GM18870 (cell line): ENCODE measurements at regions not wholly inside any gene's neighbourhood (a gene's known extent, or its start where the extent isn't known, plus 50 kb on each side); places are given as distances from the start of the nearest gene placed in this dataset.

Experiments
- ATAC-seq: cut with Tn5 transposase; IDR thresholded peaks from one replicate; pipeline ENCODE4 v1.9.1; 2021; ENCODE audit warnings: moderate library complexity; ENCODE audit not compliant: unreplicated experiment

GRCh38 chr14:65243766-65244442 lies 141.6 kb upstream of the MAX start:
- ATAC-seq, result no peak

- ATAC-seq, result no peak
Measured at GRCh38 chr14:65249471-65250161, 147.3 kb upstream of the MAX start.

- no peak for ATAC-seq
Measured at GRCh38 chr14:65250162-65250495, 147.8 kb upstream of the MAX start.

DNA sequence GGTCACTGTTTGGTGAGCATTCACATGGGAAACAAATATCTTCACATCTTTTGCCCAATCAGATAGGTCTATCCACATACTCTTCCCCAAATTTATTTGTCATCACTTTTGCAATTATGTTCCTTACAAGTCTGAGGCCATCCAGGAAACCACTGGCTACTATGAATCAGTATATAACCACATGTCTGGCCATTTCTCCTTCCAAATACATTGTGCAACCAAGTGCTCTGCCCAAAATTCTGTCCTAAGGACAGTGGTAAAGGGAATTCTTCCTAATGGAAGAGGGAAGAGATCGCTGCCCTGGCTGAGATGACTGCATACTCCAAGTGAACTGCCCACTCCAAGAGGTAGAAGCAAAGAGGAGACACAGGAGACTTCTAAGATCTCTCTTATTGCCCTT lies 148.9 kb upstream of the MAX start:
- ATAC-seq, result no peak

DNA sequence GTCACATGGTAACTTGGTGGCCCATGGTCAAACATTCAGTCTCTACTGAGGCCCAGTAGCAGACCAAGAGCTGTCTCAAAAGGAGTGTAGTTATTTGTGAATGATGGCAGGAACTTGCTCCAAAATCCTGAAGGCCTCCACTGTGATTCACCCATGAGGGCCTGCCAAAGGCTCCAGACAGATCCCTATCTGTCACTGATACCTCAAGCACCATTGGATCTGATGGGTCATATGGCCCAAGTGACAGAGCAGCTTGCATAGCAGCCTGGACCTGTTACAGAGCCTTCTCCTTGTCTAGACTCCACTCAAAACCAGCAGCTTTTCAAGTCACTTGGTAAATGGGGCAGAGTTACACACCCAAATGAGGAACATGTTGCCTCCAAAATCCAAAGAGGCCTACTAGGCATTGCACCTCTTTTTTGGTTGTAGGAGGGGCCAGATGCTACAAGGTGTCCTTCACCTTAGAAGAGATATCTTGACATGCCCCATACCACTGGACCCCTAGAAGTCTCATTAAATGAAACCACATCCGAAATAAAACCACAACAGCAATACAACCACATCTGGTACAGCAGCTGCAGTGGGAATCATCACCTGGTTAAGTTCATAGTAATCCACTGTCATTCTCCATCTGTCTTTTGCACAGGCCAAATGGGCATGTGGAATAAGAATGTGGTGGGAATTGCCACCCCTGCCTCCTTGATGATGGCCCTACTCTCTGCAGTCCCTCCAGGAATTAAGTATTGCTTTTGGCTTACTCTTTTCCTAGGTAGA lies 150.4 kb upstream of the MAX start:
- no peak for ATAC-seq

GRCh38 chr14:65255029-65255545 lies 152.8 kb upstream of the MAX start:
- no peak for ATAC-seq

DNA sequence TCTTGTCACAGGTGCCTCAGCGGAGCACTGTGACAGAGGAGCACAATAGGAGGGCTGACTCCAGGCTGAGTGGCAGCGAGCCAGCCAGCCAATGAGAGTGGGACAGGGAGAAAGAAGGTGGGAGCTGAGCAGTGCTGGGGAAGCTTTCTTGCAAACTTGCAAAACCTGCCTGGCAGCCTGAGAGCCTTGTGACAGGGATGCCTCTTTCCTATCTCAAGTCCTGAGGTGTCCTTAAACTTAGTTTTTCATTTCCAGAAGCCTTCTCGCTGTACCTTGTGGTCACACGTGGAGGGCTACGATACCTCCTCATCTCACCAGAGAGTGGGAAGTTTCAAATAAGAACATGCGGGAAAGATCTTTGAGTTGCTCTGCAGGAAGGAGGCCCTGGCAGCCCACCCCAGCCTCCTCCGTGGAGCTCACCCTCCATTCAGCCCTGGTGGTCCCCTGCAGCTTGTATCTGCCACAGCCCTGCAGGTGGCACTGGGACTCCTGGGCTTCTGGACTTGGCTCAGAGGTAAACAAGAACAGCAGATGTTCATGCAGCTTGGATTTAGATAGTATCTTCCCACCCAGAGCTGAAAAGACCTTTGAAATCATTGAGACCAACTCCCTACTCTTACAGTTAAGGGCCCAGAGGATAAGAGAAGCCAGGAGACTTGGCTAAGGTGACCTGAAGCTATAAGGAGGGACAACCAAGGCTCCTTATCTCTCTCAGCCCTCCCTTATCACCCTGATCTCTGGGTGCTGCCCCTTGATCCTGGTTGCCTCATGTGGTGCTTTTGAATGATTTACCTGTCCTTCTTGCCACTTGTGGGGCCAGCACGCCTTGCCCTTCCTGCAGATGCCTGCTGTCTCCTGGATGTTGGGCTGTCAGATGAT lies 153.5 kb upstream of the MAX start:
- no peak for ATAC-seq

DNA sequence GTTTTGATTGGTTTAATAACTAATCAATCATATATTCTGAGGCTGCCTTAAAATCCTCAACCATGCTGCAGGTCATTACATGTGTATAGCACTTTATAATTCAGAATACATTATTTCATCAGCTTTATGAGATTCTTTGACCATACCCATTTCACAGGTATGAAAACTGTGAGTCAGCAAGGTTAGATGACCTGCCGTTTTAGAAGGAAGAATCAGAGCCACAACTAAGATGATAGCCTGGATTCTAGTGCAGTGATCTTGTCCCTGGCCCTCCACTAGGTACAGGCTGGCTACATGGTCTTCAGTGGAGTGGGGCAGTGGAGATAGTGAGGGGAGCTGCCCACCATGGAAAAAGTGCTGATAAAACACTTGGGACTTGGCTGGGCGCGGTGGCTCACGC lies 154.4 kb upstream of the MAX start:
- no peak for ATAC-seq

GRCh38 chr14:65257425-65257824 lies 155.1 kb upstream of the FUT8 start:
- ATAC-seq, result no peak

- ATAC-seq, result no peak
Measured at GRCh38 chr14:65258391-65258790, 154.1 kb upstream of the FUT8 start.

DNA sequence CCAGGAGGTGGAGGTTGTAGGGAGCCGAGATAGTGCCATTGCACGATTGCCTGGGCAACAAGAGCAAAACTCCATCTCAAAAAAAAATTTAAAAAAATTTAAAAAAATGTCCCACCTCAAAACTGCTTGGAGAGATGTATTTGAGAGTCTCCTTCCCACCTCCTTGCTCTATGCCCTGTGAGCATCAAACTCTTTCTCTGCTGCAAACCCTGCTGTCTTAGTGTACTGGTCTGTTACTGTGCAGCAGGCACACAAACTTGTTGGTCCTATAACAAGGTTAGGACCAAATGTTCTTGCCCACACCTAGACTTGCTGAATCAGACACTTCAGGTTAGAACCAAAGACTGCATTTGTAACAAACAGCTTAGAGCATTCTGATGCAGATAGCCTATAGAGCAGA lies 153.5 kb upstream of the FUT8 start:
- no peak for ATAC-seq

DNA sequence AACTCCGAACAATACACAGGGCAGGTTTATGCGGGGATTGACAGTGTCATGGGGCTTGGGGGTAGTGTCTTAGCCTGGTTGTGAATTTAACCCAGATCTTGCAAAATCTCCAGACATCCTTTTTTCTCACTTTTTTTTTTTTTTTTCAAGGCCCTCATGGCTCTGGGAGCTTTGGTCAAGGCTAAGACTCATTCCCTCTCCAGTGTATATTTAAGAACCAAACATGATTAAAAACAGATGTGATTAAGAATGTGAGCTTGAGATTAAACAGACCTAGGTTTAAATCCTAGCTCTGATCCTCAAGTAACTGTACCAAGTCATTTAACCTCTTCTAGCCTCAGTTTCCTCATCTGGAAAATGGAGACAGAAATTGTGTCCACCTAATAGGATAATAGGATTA lies 151.7 kb upstream of the FUT8 start:
- ATAC-seq, result no peak

GRCh38 chr14:65261425-65261920 lies 151.1 kb upstream of the FUT8 start:
- ATAC-seq, result no peak

- no peak for ATAC-seq
Measured at GRCh38 chr14:65261946-65262345, 150.6 kb upstream of the FUT8 start.

DNA sequence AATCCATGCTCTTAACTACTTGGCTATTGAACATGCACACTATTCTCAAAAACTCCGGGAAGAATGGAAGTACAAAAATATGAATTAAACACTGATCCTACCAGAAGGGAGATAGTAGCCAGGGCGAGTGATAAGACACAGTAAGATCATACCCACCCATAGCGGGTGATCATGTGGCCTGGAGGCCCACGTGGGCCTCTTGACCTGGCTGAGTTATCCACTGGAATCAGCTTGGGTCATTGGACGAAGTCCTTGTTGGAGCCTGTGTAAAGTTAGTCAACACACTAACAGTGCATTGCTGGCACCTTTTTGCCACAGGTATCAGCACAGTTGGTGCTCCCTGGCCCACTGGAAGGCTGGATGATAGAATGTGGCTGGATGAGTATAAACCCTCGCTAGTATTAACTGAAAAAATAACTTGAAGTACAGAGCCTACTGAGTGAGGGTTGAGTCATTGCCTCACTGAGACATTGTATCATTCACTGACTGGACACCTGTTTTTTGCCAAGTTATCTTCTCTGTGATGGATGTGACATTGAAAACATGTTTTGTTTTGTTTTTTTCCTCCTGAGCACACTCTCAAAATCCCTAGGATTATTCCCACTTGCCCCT lies 149.2 kb upstream of the FUT8 start:
- no peak for ATAC-seq

DNA sequence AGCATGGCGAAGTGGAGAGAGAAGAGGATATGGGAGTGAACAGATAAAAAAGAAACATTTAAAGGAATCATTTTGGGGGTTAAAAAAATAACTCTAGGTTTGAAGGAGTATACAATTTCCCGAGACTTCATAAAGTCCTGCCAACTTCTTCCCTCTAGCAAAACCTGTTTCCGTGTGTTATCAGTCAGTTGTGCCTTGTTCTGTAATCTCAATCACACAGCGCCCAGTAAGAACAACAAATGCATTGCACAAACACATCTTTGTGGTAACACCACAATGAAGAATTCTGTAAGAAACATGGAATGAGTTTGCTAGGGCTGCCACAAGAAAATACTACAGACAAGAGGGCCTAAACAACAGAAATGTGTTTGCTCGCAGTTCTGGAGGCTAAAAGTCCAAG lies 144.7 kb upstream of the FUT8 start:
- ATAC-seq, result no peak

- ATAC-seq, result no peak
Measured at GRCh38 chr14:65268594-65268993, 143.9 kb upstream of the FUT8 start.

- no peak for ATAC-seq
Measured at GRCh38 chr14:65269732-65270131, 142.8 kb upstream of the FUT8 start.

DNA sequence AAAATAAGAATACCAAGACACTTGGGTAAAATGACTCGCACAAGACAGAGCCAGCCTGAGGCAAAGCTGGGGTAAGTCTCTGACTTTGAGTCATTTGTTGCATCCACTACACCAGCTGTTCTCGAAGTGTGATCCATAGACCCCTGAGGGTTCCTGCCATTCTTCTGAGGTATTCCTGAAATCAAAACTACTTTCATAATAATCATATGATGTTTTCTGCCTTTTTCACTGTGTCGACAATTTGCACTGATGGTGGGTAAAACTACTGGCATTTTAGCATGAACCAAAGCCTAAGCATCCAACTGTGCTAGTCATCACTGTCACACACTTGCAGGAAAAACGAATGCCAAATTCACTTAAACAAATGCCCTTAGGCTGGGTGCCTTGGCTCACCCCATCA lies 135.5 kb upstream of the FUT8 start:
- ATAC-seq, result no peak

GRCh38 chr14:65277580-65278270 lies 134.8 kb upstream of the FUT8 start:
- no peak for ATAC-seq
